HCT116 (cell line): ENCODE measurements at regions not wholly inside any gene's neighbourhood (a gene's known extent, or its start where the extent isn't known, plus 50 kb on each side); places are given as distances from the start of the nearest gene placed in this dataset.

Experiments
- ATAC-seq: fragments of 200-7000 bp; cut with Tn5 transposase; 2 replicates; pipeline ENCODE4 v1.9.1; 2020; ENCODE audit warnings: mild to moderate bottlenecking, moderate library complexity
- BruUV-seq: library from RNA; stranded (reverse); fragments of 400-500 nt; replicated peaks from 2 replicates; lab custom pipeline; 2021; lab: Mats Ljungman, UMichigan
- CTCF ChIA-PET: fragments of 300-600 bp; sonication (Branson Sonifier 250); formaldehyde crosslinking; loops from one replicate; lab custom pipeline; 2021; ENCODE audit warnings: antibody characterized with exemption; lab: Charles Lee
- POLR2A ChIA-PET: fragments of 300-600, 350-600 bp; sonication (Branson Sonifier 250); formaldehyde crosslinking; loops from one replicate; lab custom pipeline; 2021; ENCODE audit warnings: antibody characterized with exemption; lab: Charles Lee
- RAD21 ChIA-PET, 2 experiments: fragments of 300-600 bp; sonication (Branson Sonifier 250); formaldehyde crosslinking; loops; one replicate each; lab custom pipeline; 2023; ENCODE audit warnings: low total read pairs in 2 of 2; ENCODE audit not compliant: uncharacterized antibody in 2 of 2, unreplicated experiment in 2 of 2, low non-redundant PET in 1 of 2; lab: Charles Lee
- DNase-seq: peaks from one replicate; pipeline ENCODE4 v3.0.0-alpha.2; 2010; ENCODE audit warnings: low read depth, low spot score
- H2AFZ ChIP-seq: fragments of 200-600 bp; shearing (Covaris generic), sonication (generic); 2 replicates; pipeline ENCODE4 v1.6.1; 2017; ENCODE audit warnings: low read depth, mixed run types, mixed read lengths, antibody characterized with exemption, low read length; ENCODE audit not compliant: poor library complexity, severe bottlenecking
- H3K27ac ChIP-seq: 2 replicates; pipeline ENCODE4 v1.5.1; 2012; ENCODE audit warnings: low read depth, low read length
- H3K27me3 ChIP-seq: fragments of 200-600 bp; sonication (generic); 2 replicates; pipeline ENCODE4 v1.6.1; 2016; ENCODE audit warnings: mixed run types, low read length, mixed read lengths; ENCODE audit not compliant: insufficient read depth
- H3K36me3 ChIP-seq, 2 experiments: fragments of 200-500 bp in 1 of 2; fragments of 200-600 bp in 1 of 2; sonication (Bioruptor generic) in 1 of 2; sonication (generic) in 1 of 2; 2 replicates each; pipeline versions ENCODE4 v1.5.1 to v1.6.1; 2014 to 2016; ENCODE audit warnings: low read length in 2 of 2, inconsistent platforms in 1 of 2, mixed read lengths in 1 of 2, mixed run types in 1 of 2; ENCODE audit not compliant: insufficient read depth in 2 of 2, control insufficient read depth in 1 of 2
- H3K4me1 ChIP-seq, 2 experiments: fragments of 200-600 bp in 1 of 2; sonication (generic) in 1 of 2; 2 replicates each; pipeline versions ENCODE4 v1.5.1 to v1.6.1; 2012 to 2017; ENCODE audit warnings: low read length in 2 of 2, inconsistent platforms in 1 of 2, mild to moderate bottlenecking in 1 of 2, mixed read lengths in 1 of 2, mixed run types in 1 of 2, moderate library complexity in 1 of 2; ENCODE audit not compliant: insufficient read depth in 2 of 2, control insufficient read depth in 1 of 2
- H3K4me2 ChIP-seq: fragments of 200-600 bp; sonication (generic); 2 replicates; pipeline ENCODE4 v1.6.1; 2017; ENCODE audit warnings: mixed run types, low read length, mixed read lengths
- H3K4me3 ChIP-seq, 2 experiments: fragments of 200-600 bp in 1 of 2; sonication (generic) in 1 of 2; replicated peaks in 1 of 2; 2 replicates each; pipeline ENCODE4 v1.5.1; 2011 to 2016; ENCODE audit warnings: low read length in 2 of 2, control low read depth in 1 of 2, low read depth in 1 of 2, mild to moderate bottlenecking in 1 of 2, mixed read lengths in 1 of 2, mixed run types in 1 of 2
- H3K79me2 ChIP-seq: fragments of 200-600 bp; sonication (generic); 2 replicates; pipeline ENCODE4 v1.6.1; 2017; ENCODE audit warnings: mild to moderate bottlenecking, mixed run types, low read length, moderate library complexity, mixed read lengths; ENCODE audit not compliant: insufficient read depth
- H3K9ac ChIP-seq: fragments of 200-600 bp; sonication (generic); 2 replicates; pipeline ENCODE4 v1.6.1; 2016; ENCODE audit warnings: low read length, mixed read lengths
- H3K9me2 ChIP-seq: fragments of 200-600 bp; sonication (generic), shearing (Covaris generic); 2 replicates; pipeline ENCODE4 v1.6.1; 2017; ENCODE audit warnings: mixed run types, mild to moderate bottlenecking, moderate library complexity; ENCODE audit not compliant: insufficient read depth
- H3K9me3 ChIP-seq, 2 experiments: fragments of 200-500 bp in 1 of 2; fragments of 200-600 bp in 1 of 2; sonication (Bioruptor generic) in 1 of 2; sonication (generic) in 1 of 2; 2 replicates each; pipeline ENCODE4 v1.6.1; 2014 to 2017; ENCODE audit warnings: low read length in 2 of 2, mixed read lengths in 2 of 2, inconsistent platforms in 1 of 2, low read depth in 1 of 2, mild to moderate bottlenecking in 1 of 2, mixed run types in 1 of 2, moderate library complexity in 1 of 2; ENCODE audit not compliant: control insufficient read depth in 1 of 2, insufficient read depth in 1 of 2
- H4K20me1 ChIP-seq: fragments of 200-600 bp; sonication (generic), shearing (Covaris generic); 2 replicates; pipeline ENCODE4 v1.6.1; 2017; ENCODE audit warnings: mixed run types, mild to moderate bottlenecking, moderate library complexity; ENCODE audit not compliant: insufficient read depth
- CBX3 ChIP-seq: IDR thresholded peaks from 2 replicates; pipeline ENCODE4 v1.6.1; 2012; ENCODE audit warnings: low read depth
- EGR1 ChIP-seq: IDR thresholded peaks from 2 replicates; pipeline ENCODE4 v1.6.1; 2012; ENCODE audit warnings: low read depth
- EZH2 ChIP-seq: fragments of 200-600 bp; sonication (generic); IDR thresholded peaks from 2 replicates; pipeline ENCODE4 v1.6.1; 2017; ENCODE audit warnings: antibody characterized with exemption, mixed run types
- EZH2phosphoT487 ChIP-seq: fragments of 200-600 bp; IDR thresholded peaks from 2 replicates; pipeline ENCODE4 v1.6.1; 2018; ENCODE audit warnings: antibody characterized with exemption, borderline replicate concordance
- FOSL1 ChIP-seq: IDR thresholded peaks from 2 replicates; pipeline ENCODE4 v1.6.1; 2012; ENCODE audit warnings: low read depth
- POLR2A ChIP-seq: IDR thresholded peaks from 2 replicates; pipeline ENCODE4 v1.7.0; 2011; ENCODE audit warnings: borderline replicate concordance; ENCODE audit not compliant: insufficient read depth, insufficient read length; ENCODE audit errors: extremely low read depth
- RAD21 ChIP-seq: IDR thresholded peaks from 2 replicates; pipeline ENCODE4 v1.6.1; 2012; ENCODE audit warnings: low read depth, mild to moderate bottlenecking
- SIN3A ChIP-seq: IDR thresholded peaks from 2 replicates; pipeline ENCODE4 v1.6.1; 2012; ENCODE audit warnings: low read depth
- SP1 ChIP-seq: IDR thresholded peaks from 2 replicates; pipeline ENCODE4 v1.6.1; 2012; ENCODE audit warnings: low read depth
- SRF ChIP-seq: IDR thresholded peaks from 2 replicates; pipeline ENCODE4 v1.6.1; 2012; ENCODE audit warnings: low read depth
- YY1 ChIP-seq: IDR thresholded peaks from 2 replicates; pipeline ENCODE4 v1.6.1; 2011; ENCODE audit warnings: low read length, low read depth, moderate library complexity, mild to moderate bottlenecking; ENCODE audit not compliant: insufficient replicate concordance; ENCODE audit errors: extremely low read depth
- ZFX ChIP-seq: fragments of 450-650 bp; IDR thresholded peaks from 2 replicates; pipeline ENCODE4 v1.6.1; 2017
- ZNF274 ChIP-seq: fragments of 200-500 bp; sonication (Bioruptor generic); IDR thresholded peaks from 2 replicates; pipeline ENCODE4 v1.6.1; 2014; ENCODE audit warnings: mild to moderate bottlenecking, low read depth, low read length, inconsistent platforms
- intact Hi-C: fragments of 100-400 bp; cut with micrococcal nuclease; formaldehyde crosslinking; loops from 2 replicates; pipeline ENCODE4 v1.10.0; 2022
- TF ChIP-seq, protein P1 (sequence below): IDR thresholded peaks from 2 replicates; pipeline ENCODE4 v1.6.1; 2012
- TF ChIP-seq, protein P2 (sequence below): IDR thresholded peaks from 2 replicates; pipeline ENCODE4 v1.6.1; 2012
- TF ChIP-seq, protein P3 (sequence below), 3 experiments: fragments of 200-600 bp in 1 of 3; sonication (generic) in 1 of 3; IDR thresholded peaks in 2 of 3; conservative IDR thresholded peaks in 1 of 3; 2 replicates each; pipeline ENCODE4 v1.5.1; 2012 to 2017; ENCODE audit warnings: low read depth in 2 of 3, low read length in 2 of 3, antibody characterized with exemption in 1 of 3, borderline replicate concordance in 1 of 3, control low read depth in 1 of 3, mild to moderate bottlenecking in 1 of 3, mixed read lengths in 1 of 3, mixed run types in 1 of 3, moderate library complexity in 1 of 3; ENCODE audit not compliant: insufficient read depth in 1 of 3
- TF ChIP-seq, protein P4 (sequence below): IDR thresholded peaks from 2 replicates; pipeline ENCODE4 v1.6.1; 2012; ENCODE audit warnings: low read depth
- TF ChIP-seq, protein P5 (sequence below): IDR thresholded peaks from 2 replicates; pipeline ENCODE4 v1.6.1; 2011; ENCODE audit warnings: mild to moderate bottlenecking, low read length, moderate library complexity; ENCODE audit not compliant: insufficient replicate concordance; ENCODE audit errors: extremely low read depth

DNA sequence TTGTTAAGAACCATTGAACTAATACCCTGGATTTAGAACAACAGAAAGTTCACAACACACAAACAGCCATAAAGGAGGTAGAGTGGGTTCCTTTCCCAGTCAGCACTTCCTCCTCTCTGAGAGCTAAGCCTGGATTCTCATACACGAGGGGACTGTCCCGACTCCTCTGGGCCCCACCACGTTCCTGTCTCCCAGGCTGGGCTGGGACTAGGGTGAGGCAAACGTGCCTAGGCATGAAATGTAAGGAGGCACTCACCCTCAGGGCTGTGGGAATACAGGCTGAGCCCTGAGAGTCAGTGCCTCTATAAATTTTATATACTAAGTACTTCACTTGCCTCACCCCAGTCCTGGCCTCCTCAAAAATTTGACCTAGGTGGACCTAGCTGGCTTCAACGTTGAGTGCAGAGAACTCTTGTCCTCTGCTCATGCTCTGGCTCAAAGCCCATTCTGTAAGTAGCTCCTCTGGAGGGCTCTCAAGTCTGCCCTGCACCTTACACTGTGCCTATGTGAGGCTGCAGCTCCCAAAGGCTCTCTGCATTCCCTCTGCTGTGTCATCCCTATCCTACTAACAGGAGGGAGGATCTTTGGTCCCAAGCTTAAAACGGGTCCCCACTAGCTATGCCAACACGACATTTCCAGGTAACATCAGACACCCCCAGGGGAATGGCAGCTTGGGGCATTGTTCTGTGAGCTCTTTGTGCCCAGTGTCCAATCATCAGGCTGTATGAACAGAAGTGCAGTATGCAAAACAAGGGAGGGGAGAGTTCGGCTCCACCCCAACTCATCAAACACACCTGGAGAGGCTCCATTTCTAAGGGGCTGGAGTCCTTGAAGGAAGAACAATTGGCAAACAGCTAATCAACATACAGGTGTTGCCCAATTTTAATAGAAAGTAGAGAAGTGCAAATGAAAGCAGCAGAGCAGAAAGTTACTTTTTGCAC lies 233.2 kb downstream of the RPLP1 start:
- ATAC-seq: no peak

More for the DNA sequence above, 233.2 kb downstream of the RPLP1 start:
- ChIA-PET POLR2A (no interaction called here), CTCF (no interaction called here), RAD21 (no interaction called here)
- TF ChIP-seq, protein P1, sequence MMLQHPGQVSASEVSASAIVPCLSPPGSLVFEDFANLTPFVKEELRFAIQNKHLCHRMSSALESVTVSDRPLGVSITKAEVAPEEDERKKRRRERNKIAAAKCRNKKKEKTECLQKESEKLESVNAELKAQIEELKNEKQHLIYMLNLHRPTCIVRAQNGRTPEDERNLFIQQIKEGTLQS: no peak
- TF ChIP-seq ZFX (no peak), FOSL1 (no peak), YY1 (no peak), SP1 (no peak), ZNF274 (no peak), EGR1 (no peak), EZH2phosphoT487 (no peak), POLR2A (no peak), EZH2 (no peak), RAD21 (no peak), CBX3 (no peak), SRF (no peak), SIN3A (no peak)
- TF ChIP-seq, protein P2, sequence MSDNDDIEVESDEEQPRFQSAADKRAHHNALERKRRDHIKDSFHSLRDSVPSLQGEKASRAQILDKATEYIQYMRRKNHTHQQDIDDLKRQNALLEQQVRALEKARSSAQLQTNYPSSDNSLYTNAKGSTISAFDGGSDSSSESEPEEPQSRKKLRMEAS: no peak
- TF ChIP-seq, protein P3, sequence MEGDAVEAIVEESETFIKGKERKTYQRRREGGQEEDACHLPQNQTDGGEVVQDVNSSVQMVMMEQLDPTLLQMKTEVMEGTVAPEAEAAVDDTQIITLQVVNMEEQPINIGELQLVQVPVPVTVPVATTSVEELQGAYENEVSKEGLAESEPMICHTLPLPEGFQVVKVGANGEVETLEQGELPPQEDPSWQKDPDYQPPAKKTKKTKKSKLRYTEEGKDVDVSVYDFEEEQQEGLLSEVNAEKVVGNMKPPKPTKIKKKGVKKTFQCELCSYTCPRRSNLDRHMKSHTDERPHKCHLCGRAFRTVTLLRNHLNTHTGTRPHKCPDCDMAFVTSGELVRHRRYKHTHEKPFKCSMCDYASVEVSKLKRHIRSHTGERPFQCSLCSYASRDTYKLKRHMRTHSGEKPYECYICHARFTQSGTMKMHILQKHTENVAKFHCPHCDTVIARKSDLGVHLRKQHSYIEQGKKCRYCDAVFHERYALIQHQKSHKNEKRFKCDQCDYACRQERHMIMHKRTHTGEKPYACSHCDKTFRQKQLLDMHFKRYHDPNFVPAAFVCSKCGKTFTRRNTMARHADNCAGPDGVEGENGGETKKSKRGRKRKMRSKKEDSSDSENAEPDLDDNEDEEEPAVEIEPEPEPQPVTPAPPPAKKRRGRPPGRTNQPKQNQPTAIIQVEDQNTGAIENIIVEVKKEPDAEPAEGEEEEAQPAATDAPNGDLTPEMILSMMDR (IDR thresholded peaks at IDR 0.05 in 2 of 3, conservative IDR thresholded peaks at IDR 0.05 in 1 of 3; ENCODE audit: borderline replicate concordance in 1 of 3, insufficient read depth in 1 of 3, low read depth in 2 of 3, low read length in 2 of 3): no peak
- TF ChIP-seq, protein P4, sequence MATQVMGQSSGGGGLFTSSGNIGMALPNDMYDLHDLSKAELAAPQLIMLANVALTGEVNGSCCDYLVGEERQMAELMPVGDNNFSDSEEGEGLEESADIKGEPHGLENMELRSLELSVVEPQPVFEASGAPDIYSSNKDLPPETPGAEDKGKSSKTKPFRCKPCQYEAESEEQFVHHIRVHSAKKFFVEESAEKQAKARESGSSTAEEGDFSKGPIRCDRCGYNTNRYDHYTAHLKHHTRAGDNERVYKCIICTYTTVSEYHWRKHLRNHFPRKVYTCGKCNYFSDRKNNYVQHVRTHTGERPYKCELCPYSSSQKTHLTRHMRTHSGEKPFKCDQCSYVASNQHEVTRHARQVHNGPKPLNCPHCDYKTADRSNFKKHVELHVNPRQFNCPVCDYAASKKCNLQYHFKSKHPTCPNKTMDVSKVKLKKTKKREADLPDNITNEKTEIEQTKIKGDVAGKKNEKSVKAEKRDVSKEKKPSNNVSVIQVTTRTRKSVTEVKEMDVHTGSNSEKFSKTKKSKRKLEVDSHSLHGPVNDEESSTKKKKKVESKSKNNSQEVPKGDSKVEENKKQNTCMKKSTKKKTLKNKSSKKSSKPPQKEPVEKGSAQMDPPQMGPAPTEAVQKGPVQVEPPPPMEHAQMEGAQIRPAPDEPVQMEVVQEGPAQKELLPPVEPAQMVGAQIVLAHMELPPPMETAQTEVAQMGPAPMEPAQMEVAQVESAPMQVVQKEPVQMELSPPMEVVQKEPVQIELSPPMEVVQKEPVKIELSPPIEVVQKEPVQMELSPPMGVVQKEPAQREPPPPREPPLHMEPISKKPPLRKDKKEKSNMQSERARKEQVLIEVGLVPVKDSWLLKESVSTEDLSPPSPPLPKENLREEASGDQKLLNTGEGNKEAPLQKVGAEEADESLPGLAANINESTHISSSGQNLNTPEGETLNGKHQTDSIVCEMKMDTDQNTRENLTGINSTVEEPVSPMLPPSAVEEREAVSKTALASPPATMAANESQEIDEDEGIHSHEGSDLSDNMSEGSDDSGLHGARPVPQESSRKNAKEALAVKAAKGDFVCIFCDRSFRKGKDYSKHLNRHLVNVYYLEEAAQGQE: no peak
- TF ChIP-seq, protein P5, sequence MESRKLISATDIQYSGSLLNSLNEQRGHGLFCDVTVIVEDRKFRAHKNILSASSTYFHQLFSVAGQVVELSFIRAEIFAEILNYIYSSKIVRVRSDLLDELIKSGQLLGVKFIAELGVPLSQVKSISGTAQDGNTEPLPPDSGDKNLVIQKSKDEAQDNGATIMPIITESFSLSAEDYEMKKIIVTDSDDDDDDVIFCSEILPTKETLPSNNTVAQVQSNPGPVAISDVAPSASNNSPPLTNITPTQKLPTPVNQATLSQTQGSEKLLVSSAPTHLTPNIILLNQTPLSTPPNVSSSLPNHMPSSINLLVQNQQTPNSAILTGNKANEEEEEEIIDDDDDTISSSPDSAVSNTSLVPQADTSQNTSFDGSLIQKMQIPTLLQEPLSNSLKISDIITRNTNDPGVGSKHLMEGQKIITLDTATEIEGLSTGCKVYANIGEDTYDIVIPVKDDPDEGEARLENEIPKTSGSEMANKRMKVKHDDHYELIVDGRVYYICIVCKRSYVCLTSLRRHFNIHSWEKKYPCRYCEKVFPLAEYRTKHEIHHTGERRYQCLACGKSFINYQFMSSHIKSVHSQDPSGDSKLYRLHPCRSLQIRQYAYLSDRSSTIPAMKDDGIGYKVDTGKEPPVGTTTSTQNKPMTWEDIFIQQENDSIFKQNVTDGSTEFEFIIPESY: no peak
- Histone ChIP-seq H3K9me2 (no peaks in the 10 kb centered on the region), H3K4me1 (no peaks in the 10 kb centered on the region), H3K36me3 (no peaks in the 10 kb centered on the region), H3K27ac (no peak overlapping the region), H4K20me1 (no peaks in the 10 kb centered on the region), H3K79me2 (no peaks in the 10 kb centered on the region), H3K4me2 (no peak overlapping the region), H3K9ac (no peak overlapping the region), H3K27me3 (peaks cover 5% of the 10 kb centered on the region; the same call in 1 of the 2 replicates), H3K4me3 (no peak overlapping the region), H3K9me3 (peaks cover 6 to 20% of the 10 kb centered on the region in 2 experiments; a peak in 2 of 4 replicates), H2AFZ (no peak overlapping the region)
- BruUV-seq: no TSS peak
- no peak for DNase-seq
- intact Hi-C loops: no loop called here
